ENCODE measurements at regions not wholly inside any gene's neighbourhood (a gene's known extent, or its start where the extent isn't known, plus 50 kb on each side); places are given as distances from the start of the nearest gene placed in this dataset.
"Not testable (repeated sequence)": the region's sequence is repeated elsewhere in the genome, so short reads cannot be mapped to it uniquely, and the experiment has no call there.

DNA sequence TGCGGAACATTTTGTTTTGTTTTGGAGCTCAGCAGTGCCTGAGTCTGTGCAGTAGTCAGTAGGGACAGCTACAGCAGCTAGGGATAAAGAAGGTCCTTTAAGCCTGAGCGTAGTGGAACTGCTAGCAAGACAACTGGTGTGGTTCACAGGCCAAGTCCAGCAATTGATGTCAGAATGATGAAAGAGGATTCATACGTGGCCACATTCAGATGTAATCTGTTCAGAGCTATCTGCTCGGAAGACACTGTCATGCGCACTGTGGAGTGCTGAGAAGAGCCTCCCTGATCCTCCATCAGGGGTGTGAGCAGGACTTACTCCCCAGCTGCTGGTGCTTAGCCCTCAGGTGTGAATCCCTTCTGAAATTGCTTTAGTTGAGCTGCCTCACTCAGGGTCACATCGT lies 79.6 kb upstream of the ANKRD1 start:
- no peak for DNase-seq (ENCODE audit: low read depth)

DNA sequence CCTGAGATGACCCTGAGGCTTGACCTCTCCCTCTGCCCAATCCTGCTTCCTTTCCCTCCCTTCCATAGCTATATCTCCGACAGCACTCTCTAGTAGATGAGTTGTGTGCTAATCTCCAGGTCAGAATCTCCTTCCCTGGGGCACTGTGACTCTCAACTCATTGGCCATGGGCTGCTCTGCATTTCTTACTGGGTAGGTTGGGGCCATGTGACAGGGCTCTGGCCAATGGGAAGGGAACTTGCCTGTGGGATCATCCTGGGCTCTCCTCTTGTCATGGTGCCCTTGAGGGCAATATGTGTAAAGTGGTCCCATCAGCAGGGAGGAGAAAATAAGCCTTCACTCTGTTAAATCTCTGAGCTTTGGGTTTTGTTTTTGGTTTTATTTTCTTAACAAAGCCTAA lies 80.1 kb upstream of the ANKRD1 start:
- H3K4me3 ChIP-seq (ENCODE audit: low read depth, low read length), result no peak overlapping the region
- no peak for DNase-seq (ENCODE audit: low read depth)

More for the DNA sequence above, 79.6 kb upstream of the ANKRD1 start:
- no peak overlapping the region for H3K4me3 ChIP-seq (ENCODE audit: low read depth, low read length)

DNA sequence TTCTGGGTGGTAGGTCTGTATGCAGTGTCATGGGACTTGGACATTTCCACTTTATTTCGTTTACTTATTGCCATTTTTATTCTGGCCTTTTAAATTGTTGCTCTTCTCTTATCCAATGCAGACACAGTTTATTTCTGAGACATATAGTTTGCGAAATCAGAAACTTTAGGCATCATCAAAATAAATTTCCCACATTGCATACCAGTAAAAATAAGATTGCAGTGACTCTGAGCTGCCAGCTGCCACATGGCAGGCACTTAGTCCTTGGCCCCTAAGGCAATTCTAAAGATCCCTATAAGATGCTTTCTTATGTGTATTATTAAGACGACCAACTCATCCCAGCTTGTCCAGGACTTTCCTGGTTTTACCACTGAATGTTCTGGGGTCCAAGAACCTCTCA lies 81.8 kb upstream of the ANKRD1 start:
- DNase-seq (ENCODE audit: low read depth), result no peak
- no peak overlapping the region for H3K4me3 ChIP-seq (ENCODE audit: low read depth, low read length)

DNA sequence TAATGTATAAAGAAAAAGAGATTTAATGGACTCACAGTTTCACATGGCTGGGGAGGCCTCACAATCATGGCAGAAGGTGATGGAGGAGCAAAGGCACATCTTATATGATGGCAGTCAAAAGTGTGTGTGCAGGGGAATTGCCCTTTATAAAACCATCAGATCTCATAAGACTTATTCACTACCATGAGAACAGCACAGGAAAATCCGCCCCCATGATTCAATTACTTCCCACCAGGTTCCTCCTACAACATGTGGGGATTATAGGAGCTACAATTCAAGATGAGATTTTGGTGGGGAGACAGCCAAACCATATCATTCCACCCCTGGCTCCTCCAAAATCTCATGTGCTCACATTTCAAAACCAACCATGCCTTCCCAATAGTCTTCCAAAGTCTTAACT lies 82.5 kb upstream of the ANKRD1 start:
- DNase-seq (ENCODE audit: low read depth); H3K4me3 ChIP-seq (ENCODE audit: low read depth, low read length): not testable (repeated sequence)

DNA sequence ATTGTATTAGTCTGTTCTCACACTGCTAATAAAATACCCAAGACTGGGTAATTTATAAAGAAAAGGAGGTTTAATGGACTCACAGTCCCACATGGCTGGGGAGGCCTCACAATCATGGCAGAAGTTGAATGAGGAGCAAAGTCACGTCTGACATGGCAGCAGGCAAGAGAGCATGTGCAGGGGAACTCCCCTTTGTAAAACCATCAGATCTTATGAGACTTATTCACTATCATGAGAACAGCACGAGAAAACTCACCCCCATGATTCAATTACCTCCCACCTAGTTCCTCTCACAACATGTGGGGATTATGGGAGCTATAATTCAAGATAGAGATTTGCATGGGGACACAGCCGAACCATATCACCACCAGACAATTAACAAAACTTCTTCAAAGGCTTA lies 84.4 kb upstream of the ANKRD1 start:
- DNase-seq (ENCODE audit: low read depth); H3K4me3 ChIP-seq (ENCODE audit: low read depth, low read length): not testable (repeated sequence)

DNA sequence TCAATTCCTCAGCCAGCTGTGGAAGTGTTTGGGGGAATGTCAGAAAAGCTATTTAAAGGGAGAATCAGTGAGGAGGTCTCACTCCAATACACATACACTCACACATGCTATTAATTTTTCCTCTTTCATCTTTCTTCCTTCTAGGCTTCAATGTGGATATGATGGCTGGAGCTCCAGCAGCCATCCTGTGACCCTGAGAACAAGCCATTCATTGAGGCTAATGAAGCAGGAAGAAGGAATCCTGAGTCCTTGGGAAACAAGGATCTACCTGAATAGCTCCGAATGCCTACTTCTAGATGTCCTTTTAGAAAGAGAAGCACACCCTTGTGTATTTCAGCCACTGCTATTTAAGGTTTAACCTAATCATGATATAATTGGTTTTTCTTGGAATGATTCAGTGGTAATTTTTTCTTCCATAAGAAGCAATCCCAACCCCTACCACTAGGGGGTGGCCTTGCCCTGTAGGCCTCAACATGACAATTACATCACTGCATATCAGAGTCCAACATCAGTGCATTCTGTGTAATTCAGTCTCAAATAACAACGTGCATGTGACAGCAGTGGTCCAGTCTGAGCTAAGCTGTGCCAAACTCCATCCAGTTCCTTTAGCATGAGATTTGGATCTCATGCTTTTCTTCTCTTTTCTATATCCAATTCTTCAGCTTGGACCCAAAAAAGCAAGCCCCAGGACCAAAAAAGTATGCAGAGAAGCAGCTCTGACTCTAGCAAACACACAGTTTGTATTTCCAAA lies 85.3 kb upstream of the ANKRD1 start:
- H3K4me3 ChIP-seq (ENCODE audit: low read depth, low read length), result no peak overlapping the region
- peak; percentile 64 for DNase-seq (ENCODE audit: low read depth)

DNA sequence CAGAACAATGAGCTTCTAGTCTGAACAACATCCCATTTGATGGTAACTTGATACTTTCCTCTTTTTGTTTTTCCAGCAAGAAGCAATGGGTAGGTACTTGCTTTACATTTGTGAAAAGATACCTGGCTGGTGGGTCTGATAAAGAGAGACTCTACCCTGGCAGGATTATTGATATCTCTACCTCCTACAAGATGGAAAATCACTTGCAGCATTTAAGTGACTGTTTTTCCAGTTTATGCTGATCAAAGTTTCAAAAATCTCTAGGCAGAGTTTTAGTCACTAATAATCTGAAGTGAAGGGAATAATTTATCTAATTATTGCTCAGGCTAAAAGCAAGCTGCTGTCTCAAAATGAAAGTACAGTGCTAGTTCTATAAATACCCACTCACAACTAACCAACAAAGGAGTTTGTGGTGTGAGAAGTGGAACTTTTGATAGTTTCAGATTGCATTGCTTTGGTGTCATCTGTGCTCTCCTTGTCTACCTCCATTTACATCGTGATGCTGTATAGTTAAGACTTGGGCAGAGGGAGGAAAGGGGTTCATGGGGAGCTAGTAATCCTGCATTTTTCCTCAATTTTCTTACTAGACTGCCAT lies 86.0 kb upstream of the ANKRD1 start:
- H3K4me3 ChIP-seq (ENCODE audit: low read depth, low read length), result no peak overlapping the region
- DNase-seq (ENCODE audit: low read depth), result no peak

DNA sequence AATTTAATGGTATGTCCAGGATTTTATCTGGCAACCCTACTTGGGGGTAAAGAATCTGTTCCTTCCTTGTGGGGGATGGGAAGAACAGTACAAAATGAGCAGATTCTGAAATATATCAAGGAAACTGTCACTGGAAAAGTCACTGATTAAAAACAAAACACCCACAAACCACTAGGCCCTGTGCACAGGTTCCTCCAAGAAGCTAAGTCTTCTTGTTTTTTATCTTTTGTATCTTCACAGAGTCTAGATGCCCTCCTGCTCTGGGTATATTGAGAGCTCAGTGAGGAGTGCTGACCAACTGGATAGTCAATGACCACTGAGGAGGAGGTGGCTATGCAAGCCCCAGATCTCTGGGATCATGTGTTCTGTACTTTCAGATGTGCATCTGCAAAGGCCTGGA lies 86.8 kb upstream of the ANKRD1 start:
- no peak for DNase-seq (ENCODE audit: low read depth)
- H3K4me3 ChIP-seq (ENCODE audit: low read depth, low read length), result no peak overlapping the region

DNA sequence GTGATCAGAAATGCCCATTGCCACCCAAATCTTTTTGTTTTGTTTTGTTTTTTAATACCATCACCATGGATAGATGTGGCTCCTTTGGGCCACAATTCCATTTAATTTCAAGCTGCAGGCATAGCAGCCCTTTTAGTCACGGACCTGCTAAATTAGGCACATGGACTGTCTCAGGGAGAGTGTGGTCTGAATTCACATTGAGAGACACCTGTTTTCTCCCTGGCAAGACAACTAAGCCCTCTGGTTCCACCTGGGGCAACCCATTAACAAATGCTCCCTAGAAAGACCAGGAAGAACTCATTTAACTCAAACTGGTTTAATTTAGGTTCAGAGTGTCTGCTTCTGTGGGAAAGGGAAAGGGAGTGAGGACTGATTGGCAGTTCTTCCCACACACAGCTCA lies 88.2 kb upstream of the ANKRD1 start:
- no peak for DNase-seq (ENCODE audit: low read depth)
- no peak overlapping the region for H3K4me3 ChIP-seq (ENCODE audit: low read depth, low read length)

DNA sequence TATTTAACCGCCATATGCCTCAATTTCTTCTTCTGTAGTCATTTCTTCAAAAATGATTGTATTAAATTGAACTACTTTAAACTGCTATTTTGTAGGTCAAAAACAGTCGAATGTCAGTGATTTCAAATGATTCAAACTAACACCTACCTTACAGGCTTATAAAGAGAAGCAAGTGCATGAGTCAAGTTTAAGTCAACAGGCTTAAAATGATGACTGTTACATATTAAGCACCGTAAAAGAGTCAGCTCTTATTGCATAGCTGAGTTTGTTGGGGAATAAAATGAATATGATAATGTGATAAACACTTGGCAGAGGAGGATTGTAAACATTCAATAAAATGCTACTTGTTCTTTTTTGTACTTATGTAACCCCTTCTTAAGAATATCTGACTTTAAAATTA lies 90.1 kb upstream of the ANKRD1 start:
- H3K4me3 ChIP-seq (ENCODE audit: low read depth, low read length), result no peak overlapping the region
- DNase-seq (ENCODE audit: low read depth), result no peak

DNA sequence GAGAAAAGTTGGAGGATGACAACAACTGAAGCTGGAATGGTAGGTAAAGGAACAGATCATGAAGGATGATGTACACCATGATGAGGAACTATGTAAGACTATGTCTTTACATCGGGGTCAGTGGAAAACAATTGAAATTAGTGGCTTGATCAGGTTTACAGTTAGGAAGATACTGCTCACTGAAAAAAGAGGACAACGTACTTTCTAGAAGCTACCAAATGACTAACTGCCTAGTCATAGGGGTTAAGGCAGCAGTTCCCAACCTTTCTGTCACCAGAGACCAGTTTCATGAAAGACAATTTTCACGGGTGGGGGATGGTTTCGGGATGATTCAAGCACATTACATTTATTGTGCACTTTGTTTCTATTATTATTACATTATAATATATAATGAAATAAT lies 91.6 kb upstream of the ANKRD1 start:
- DNase-seq (ENCODE audit: low read depth), result no peak

DNA sequence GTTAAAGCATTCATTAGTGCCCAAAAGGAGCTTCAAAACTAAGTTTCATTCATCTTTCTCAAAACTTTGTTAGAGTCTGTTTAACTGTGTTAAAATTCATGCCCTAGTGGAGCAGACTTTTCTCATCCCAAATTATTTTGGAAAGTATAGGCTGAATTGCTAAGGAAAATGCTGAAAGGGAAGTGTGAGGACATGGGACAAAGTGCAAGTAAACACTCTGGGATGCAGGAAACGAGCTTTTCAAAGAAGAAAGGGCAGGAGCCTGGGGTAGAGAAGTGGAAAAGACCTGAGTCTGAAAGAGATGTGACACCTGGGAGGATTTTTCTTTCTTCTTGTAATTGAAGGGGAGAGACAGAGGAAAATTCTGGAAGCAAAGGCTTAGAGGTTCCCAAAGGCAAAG lies 93.1 kb upstream of the ANKRD1 start:
- H3K4me3 ChIP-seq (ENCODE audit: low read depth, low read length), result no peak overlapping the region
- no peak for DNase-seq (ENCODE audit: low read depth)

More for the DNA sequence above, 91.6 kb upstream of the ANKRD1 start:
- no peak overlapping the region for H3K4me3 ChIP-seq (ENCODE audit: low read depth, low read length)

DNA sequence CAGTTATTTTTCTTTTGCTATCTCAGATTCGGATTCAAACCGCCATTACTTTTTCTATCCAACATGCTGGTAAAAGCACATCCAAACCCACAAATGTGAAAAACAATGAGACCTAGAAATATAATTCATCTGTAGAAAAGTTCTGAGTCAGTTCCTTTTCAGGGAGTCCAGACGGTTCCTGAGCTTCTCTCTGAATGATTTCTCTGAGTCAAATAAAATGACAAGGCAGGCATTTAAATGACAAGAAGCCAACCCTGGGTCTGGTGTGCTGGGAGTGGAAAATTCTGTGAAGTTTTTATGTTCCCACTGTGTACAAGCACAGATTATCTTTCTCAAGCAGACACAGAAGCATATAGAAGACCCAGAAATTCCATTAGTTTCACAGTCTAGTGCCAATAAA lies 96.3 kb upstream of the ANKRD1 start:
- DNase-seq (ENCODE audit: low read depth), result no peak
- H3K4me3 ChIP-seq (ENCODE audit: low read depth, low read length), result no peak overlapping the region

DNA sequence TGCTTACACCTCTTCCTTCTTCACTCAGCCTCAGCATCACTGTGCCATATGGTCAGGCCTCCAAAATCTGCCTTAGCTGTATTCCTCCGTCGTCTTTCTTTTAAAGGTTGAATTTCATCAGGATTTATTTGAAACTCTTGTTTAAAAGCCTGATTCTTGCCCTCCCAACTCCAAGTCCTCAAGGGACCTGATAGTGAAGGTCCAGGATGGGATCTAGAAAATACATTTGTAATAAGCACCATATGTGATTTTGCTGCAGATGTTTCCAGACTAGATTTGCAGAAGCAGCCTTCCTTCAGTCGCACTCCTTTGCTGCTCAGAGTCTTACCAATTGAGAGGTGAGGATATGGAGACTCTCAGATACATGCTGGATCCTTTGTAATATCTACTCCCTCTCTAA lies 101.0 kb upstream of the ANKRD1 start:
- no peak for DNase-seq (ENCODE audit: low read depth)
- H3K4me3 ChIP-seq (ENCODE audit: low read depth, low read length), result no peak overlapping the region

DNA sequence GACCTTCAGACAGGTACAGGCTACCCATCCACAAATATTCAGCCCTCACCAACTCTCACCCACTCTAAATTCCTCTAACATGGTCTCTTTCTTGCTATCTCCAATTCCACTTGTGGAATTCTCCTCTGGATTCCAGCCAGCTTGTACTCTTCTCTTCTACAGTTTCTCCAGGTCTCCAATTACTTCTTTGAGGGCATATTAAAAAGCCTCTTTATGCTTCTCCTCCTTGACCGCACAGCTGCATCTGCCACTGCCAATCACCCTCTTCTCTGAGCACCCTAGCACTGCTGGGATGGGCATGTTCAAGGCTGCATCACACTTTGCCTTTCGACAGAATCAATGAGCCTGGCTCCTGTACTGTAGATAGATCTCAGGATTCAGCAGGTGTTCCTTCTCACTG lies 101.5 kb upstream of the ANKRD1 start:
- peak; percentile 43 for DNase-seq (ENCODE audit: low read depth)
- H3K4me3 ChIP-seq (ENCODE audit: low read depth, low read length), result no peak overlapping the region

DNA sequence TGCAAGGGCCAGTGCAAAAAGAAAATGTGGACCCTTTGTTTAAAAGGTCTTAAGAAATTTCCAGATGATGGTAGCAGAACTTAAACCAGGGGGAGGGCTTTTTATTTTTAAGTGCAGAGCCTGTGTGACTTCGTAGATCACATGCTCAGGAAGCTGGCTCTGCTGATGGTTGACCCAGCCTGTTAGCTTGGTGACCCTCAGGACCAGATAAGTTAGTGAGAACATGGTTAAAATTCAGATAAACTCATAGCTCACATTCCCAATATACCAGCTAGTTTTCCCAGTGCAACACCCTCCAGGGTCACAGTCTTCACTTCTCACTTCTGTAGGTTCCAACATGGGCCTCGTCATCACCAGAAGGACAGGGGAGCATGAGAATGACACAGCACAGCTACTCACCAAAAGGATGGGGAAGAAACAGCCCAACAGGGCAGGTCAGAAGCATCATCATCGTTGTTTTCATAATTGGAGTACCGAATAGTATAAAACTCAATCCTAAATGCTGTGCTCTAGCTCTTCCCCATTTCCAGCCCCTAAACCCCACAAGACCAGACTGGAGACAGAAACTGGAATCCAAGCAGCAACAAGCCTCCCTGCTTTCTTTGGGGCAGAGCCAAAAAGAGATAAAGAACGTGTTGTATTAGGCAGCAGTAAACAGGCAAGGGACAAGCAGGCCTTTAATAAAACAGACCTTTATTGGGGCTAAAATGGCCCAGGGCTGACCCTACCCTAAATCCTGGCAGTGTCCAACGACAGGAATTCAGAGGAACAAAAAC lies 102.2 kb upstream of the ANKRD1 start:
- H3K4me3 ChIP-seq (ENCODE audit: low read depth, low read length), result no peak overlapping the region
- DNase-seq (ENCODE audit: low read depth), result no peak

DNA sequence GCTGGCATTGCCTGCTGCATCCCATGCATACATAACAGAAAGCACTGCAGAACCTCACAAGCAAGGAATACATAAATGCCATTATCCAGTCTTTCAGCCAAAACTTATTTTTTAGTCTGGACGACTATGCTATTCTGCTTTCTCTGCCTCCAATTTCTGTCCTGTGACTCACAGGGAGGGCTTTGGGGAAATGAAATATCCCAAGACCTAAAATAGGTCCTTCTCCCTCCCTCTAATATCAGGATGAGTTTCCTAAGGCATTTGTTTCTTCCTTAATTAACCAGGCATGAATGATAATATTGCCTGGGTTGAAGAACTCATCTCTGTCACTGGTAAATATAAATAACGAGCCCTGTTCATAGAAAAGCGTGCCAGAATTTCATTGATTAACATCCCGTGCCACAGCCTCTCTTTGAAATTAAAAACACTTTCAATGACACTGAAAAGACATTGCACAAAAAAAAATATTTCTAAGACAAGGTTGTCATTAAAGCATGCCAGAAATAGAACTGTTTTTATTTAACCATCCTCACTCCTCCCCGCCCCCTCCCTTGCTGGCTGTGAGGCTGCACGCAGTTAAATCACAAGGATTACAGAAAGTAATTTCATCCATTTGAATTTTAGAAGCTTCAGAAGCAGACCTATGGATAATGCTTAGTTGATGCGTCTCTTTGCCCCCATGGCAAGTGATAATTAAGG lies 103.0 kb upstream of the ANKRD1 start:
- no peak overlapping the region for H3K4me3 ChIP-seq (ENCODE audit: low read depth, low read length)
- DNase-seq (ENCODE audit: low read depth), result no peak

DNA sequence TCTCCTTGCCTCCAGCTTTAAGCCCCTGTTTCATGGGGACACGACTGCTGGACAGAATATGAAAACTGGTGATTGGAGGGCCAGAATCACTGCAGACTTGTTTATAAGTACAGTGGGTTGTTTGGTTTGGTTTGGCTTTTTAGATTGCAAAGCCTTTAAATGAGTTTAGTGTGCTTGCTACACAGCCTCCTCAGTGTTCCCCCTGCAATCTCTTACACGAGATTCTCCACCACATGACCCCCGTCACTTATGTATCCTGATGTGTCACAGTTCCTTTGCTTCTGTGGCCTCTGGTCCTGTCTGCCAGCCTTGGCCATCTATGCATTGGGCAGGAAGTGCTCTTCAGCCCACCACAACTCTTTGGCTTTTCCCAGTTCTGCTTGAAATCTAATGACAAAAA lies 103.7 kb upstream of the ANKRD1 start:
- H3K4me3 ChIP-seq (ENCODE audit: low read depth, low read length), result no peak overlapping the region
- no peak for DNase-seq (ENCODE audit: low read depth)

DNA sequence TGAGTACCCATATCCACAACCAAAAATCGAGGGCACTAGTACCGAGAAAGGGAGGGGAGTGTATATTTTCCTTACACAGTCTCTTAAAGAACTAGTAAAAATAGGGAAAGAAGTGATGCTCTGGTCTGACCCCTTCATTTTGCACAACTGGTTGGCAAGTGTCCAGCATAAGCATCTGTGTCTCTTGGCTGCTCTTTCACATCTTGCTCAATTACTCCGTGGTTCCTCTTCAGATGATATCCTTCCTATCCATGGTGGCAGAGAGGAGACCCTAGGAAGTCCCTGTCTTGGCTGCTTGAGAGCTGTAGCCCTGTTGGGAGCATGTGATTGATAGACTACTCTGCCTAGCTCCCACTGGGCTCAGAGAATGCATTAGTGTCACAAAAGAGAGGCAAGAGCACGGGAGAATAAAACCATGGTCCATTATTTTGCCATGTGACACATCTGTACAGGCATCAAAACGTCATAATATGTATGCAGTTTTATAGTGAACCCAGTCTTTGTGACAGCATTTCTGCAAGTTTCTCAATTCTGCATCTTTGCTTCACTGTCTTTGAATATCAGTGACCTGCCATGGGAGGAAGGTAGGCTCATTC lies 111.8 kb upstream of the ANKRD1 start:
- peak; percentile 71 for DNase-seq (ENCODE audit: low read depth)
- no peak overlapping the region for H3K4me3 ChIP-seq (ENCODE audit: low read depth, low read length)

Data from skeletal muscle cell (primary cell).